ENCODE measurements at regions not wholly inside any gene's neighbourhood (a gene's known extent, or its start where the extent isn't known, plus 50 kb on each side); places are given as distances from the start of the nearest gene placed in this dataset.
A peak's percentile ranks its signal among the peaks of the same experiment; 100 is the strongest.

GRCh38 chr7:130878785-130879184 lies 144.8 kb upstream of the KLF14 start:
- Mint-ChIP-seq H3K27me3 (no peaks in the 10 kb centered on the region), H3K36me3 (peaks cover 27 to 67% of the 10 kb centered on the region in 2 donors), H3K4me3 (no peak overlapping the region), H3K9me3 (no peaks in the 10 kb centered on the region), H3K4me1 (peaks cover 11 to 15% of the 10 kb centered on the region in 2 donors), H3K27ac (peak overlapping the region; percentile 80)
- ATAC-seq (replicated peaks): no peak
- no peak for DNase-seq

- Mint-ChIP-seq H3K36me3 (peaks cover 27 to 64% of the 10 kb centered on the region in 2 donors), H3K9me3 (no peaks in the 10 kb centered on the region), H3K4me3 (no peak overlapping the region), H3K27ac (peak overlapping the region; percentile 5), H3K4me1 (peaks cover 11% of the 10 kb centered on the region in 2 donors), H3K27me3 (no peaks in the 10 kb centered on the region)
- DNase-seq (no peak), ATAC-seq (replicated peaks) (no peak)
Measured at GRCh38 chr7:130879191-130879590, 145.2 kb upstream of the KLF14 start.

GRCh38 chr7:130880668-130881067 lies 146.7 kb upstream of the KLF14 start:
- peaks cover 7 to 15% of the 10 kb centered on the region in 2 donors for H3K4me1 Mint-ChIP-seq
- no peak for ATAC-seq (replicated peaks)
- H3K4me3 Mint-ChIP-seq: no peak overlapping the region
- H3K27me3 Mint-ChIP-seq: no peaks in the 10 kb centered on the region
- H3K36me3 Mint-ChIP-seq: peaks cover 27 to 65% of the 10 kb centered on the region in 2 donors
- DNase-seq: no peak
- H3K9me3 Mint-ChIP-seq: no peaks in the 10 kb centered on the region
- H3K27ac Mint-ChIP-seq: peak overlapping the region; percentile 37

GRCh38 chr7:130881091-130881798 lies 147.2 kb upstream of the KLF14 start:
- Mint-ChIP-seq H3K27ac (no peak overlapping the region), H3K9me3 (no peaks in the 10 kb centered on the region), H3K36me3 (peaks cover 27 to 61% of the 10 kb centered on the region in 2 donors), H3K4me3 (no peak overlapping the region), H3K27me3 (no peaks in the 10 kb centered on the region), H3K4me1 (peaks cover 7 to 15% of the 10 kb centered on the region in 2 donors)
- ATAC-seq (replicated peaks): no peak
- DNase-seq: no peak

- DNase-seq (no peak), ATAC-seq (replicated peaks) (no peak)
- Mint-ChIP-seq H3K4me3 (no peak overlapping the region), H3K9me3 (no peaks in the 10 kb centered on the region), H3K36me3 (peaks cover 27 to 56% of the 10 kb centered on the region in 2 donors), H3K27me3 (no peaks in the 10 kb centered on the region), H3K4me1 (peaks cover 6 to 15% of the 10 kb centered on the region in 2 donors), H3K27ac (no peak overlapping the region)
Measured at GRCh38 chr7:130881799-130882141, 147.8 kb upstream of the KLF14 start.

- Mint-ChIP-seq H3K4me1 (peaks cover 8 to 20% of the 10 kb centered on the region in 2 donors), H3K27me3 (no peaks in the 10 kb centered on the region), H3K27ac (no peak overlapping the region), H3K9me3 (no peaks in the 10 kb centered on the region), H3K36me3 (peaks cover 31 to 57% of the 10 kb centered on the region in 2 donors), H3K4me3 (no peak overlapping the region)
- no peak for ATAC-seq (replicated peaks)
- DNase-seq: no peak
Measured at GRCh38 chr7:130882396-130882795, 148.4 kb upstream of the KLF14 start.

- ATAC-seq (replicated peaks) (no peak), DNase-seq (no peak)
- Mint-ChIP-seq H3K27ac (peak overlapping the region; percentile 47), H3K27me3 (no peaks in the 10 kb centered on the region), H3K4me1 (peaks cover 15 to 29% of the 10 kb centered on the region in 2 donors), H3K9me3 (no peaks in the 10 kb centered on the region), H3K4me3 (no peak overlapping the region), H3K36me3 (peaks cover 32 to 63% of the 10 kb centered on the region in 2 donors)
Measured at GRCh38 chr7:130883928-130884327, 149.9 kb upstream of the KLF14 start.

GRCh38 chr7:130884437-130885417 lies 150.7 kb upstream of the KLF14 start:
- no peaks in the 10 kb centered on the region for H3K9me3 Mint-ChIP-seq
- ATAC-seq (replicated peaks) (no peak), DNase-seq (no peak)
- H3K4me1 Mint-ChIP-seq: peaks cover 14 to 27% of the 10 kb centered on the region in 2 donors
- H3K36me3 Mint-ChIP-seq: peaks cover 32 to 62% of the 10 kb centered on the region in 2 donors
- peak overlapping the region; percentile 84 for H3K27ac Mint-ChIP-seq
- H3K27me3 Mint-ChIP-seq: no peaks in the 10 kb centered on the region
- no peak overlapping the region for H3K4me3 Mint-ChIP-seq

- H3K27ac Mint-ChIP-seq: peak overlapping the region; percentile 25
- DNase-seq (no peak), ATAC-seq (replicated peaks) (no peak)
- peaks cover 14 to 32% of the 10 kb centered on the region in 2 donors for H3K4me1 Mint-ChIP-seq
- H3K27me3 Mint-ChIP-seq: no peaks in the 10 kb centered on the region
- no peaks in the 10 kb centered on the region for H3K9me3 Mint-ChIP-seq
- peaks cover 31 to 59% of the 10 kb centered on the region in 2 donors for H3K36me3 Mint-ChIP-seq
- no peak overlapping the region for H3K4me3 Mint-ChIP-seq
Measured at GRCh38 chr7:130886438-130887135, 152.6 kb upstream of the KLF14 start.

GRCh38 chr7:130887182-130887956 lies 153.4 kb upstream of the KLF14 start:
- peak overlapping the region; percentile 94 for H3K27ac Mint-ChIP-seq
- DNase-seq (no peak), ATAC-seq (replicated peaks) (no peak)
- H3K4me3 Mint-ChIP-seq: peak overlapping the region in 1 of 2 donors; percentile 18
- H3K4me1 Mint-ChIP-seq: peaks cover 14 to 28% of the 10 kb centered on the region in 2 donors
- no peaks in the 10 kb centered on the region for H3K9me3 Mint-ChIP-seq
- H3K27me3 Mint-ChIP-seq: no peaks in the 10 kb centered on the region
- peaks cover 30 to 56% of the 10 kb centered on the region in 2 donors for H3K36me3 Mint-ChIP-seq

- peaks cover 31 to 56% of the 10 kb centered on the region in 2 donors for H3K36me3 Mint-ChIP-seq
Measured at GRCh38 chr7:130887957-130888371, 154.0 kb upstream of the KLF14 start.

GRCh38 chr7:130888468-130888867 lies 154.5 kb upstream of the KLF14 start:
- H3K27ac Mint-ChIP-seq: peak overlapping the region; percentile 65
- no peaks in the 10 kb centered on the region for H3K9me3 Mint-ChIP-seq
- no peaks in the 10 kb centered on the region for H3K27me3 Mint-ChIP-seq
- no peak overlapping the region for H3K4me3 Mint-ChIP-seq
- H3K4me1 Mint-ChIP-seq: peaks cover 14 to 29% of the 10 kb centered on the region in 2 donors
- ATAC-seq (replicated peaks) (no peak), DNase-seq (no peak)
- H3K36me3 Mint-ChIP-seq: peaks cover 29 to 53% of the 10 kb centered on the region in 2 donors

More at GRCh38 chr7:130887957-130888371, 154.0 kb upstream of the KLF14 start:
- Mint-ChIP-seq H3K9me3 (no peaks in the 10 kb centered on the region), H3K4me1 (peaks cover 14 to 28% of the 10 kb centered on the region in 2 donors), H3K27ac (peak overlapping the region; percentile 94), H3K4me3 (peak overlapping the region in 1 of 2 donors; percentile 18), H3K27me3 (no peaks in the 10 kb centered on the region)
- no peak for ATAC-seq (replicated peaks)
- DNase-seq: no peak

- ATAC-seq (replicated peaks): no peak
- peaks cover 36 to 58% of the 10 kb centered on the region in 2 donors for H3K36me3 Mint-ChIP-seq
Measured at GRCh38 chr7:130890176-130891020, 156.4 kb upstream of the KLF14 start.

More at GRCh38 chr7:130890176-130891020, 156.4 kb upstream of the KLF14 start:
- Mint-ChIP-seq H3K4me1 (peaks cover 34 to 43% of the 10 kb centered on the region in 2 donors), H3K9me3 (no peaks in the 10 kb centered on the region), H3K27ac (no peak overlapping the region), H3K27me3 (no peaks in the 10 kb centered on the region), H3K4me3 (no peak overlapping the region)
- DNase-seq: no peak

All from stimulated activated naive B cell treated with anti-CD40 and anti-IgM and Interleukin-4, amounts not matched to agents 10 μg/mL and 1 μg/mL and 100 μg/mL, for 72 hours (primary cell).